ENCODE measurements at regions not wholly inside any gene's neighbourhood (a gene's known extent, or its start where the extent isn't known, plus 50 kb on each side); places are given as distances from the start of the nearest gene placed in this dataset.

GRCh38 chr14:84760489-84761126 lies 769.3 kb upstream of the FLRT2 start:
- no peaks in the 10 kb centered on the region for H3K4me1 ChIP-seq
- DNase-seq = no peak
- TF ChIP-seq POLR2A (IDR thresholded peaks at IDR 0.05) (no peak), CTCF (IDR thresholded peaks at IDR 0.05) (no peak)
- H3K27me3 ChIP-seq = no peaks in the 10 kb centered on the region
- H3K4me3 ChIP-seq = no peak overlapping the region
- H3K27ac ChIP-seq = no peak overlapping the region
- intact Hi-C loops (cut with DNase I) = no loop called here
- H3K9me3 ChIP-seq = peaks cover 0 to 23% (median 11%) of the 10 kb centered on the region in 12 donors
- 80 to 89% (median 86%) methylated on average over 5 of the region's 5 CpGs for WGBS, 4 donors
- no peak for ATAC-seq
- H3K36me3 ChIP-seq = no peaks in the 10 kb centered on the region

DNA sequence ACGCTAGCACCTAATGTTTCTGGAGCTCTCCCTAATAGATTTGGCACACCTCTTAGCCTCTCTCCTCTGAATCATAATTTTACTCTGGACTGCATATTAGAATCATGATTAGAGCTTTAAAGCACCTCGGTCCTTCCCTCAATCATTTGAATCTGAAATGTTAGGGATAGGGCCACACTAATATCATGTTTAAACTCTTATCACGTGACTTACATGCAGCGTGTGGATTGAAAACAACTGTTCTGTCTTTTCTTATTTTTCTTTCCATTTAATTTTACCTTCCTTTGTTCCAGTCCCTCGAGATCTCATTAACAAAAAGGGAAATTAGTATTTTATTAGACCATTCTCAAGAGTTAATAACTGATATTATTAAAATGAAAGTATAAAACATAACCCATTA lies 762.5 kb upstream of the FLRT2 start:
- H3K27ac ChIP-seq = no peak overlapping the region
- intact Hi-C loops (cut with DNase I) = no loop called here
- 90 to 92% (median 91%) methylated on average over 5 of the region's 5 CpGs for WGBS, 4 donors
- DNase-seq (no peak), ATAC-seq (no peak)
- H3K36me3 ChIP-seq = no peaks in the 10 kb centered on the region
- peaks cover 0 to 34% (median 14%) of the 10 kb centered on the region in 12 donors for H3K9me3 ChIP-seq
- no peak for TF ChIP-seq POLR2A (IDR thresholded peaks at IDR 0.05)
- H3K4me1 ChIP-seq = no peaks in the 10 kb centered on the region
- no peak overlapping the region for H3K4me3 ChIP-seq
- no peaks in the 10 kb centered on the region for H3K27me3 ChIP-seq

GRCh38 chr14:84770030-84770429 lies 759.9 kb upstream of the FLRT2 start:
- Histone ChIP-seq H3K4me3 (no peak overlapping the region), H3K4me1 (no peaks in the 10 kb centered on the region), H3K27ac (no peak overlapping the region), H3K36me3 (no peaks in the 10 kb centered on the region), H3K9me3 (peaks cover 0 to 25% (median 7%) of the 10 kb centered on the region in 12 donors), H3K27me3 (no peaks in the 10 kb centered on the region)
- ATAC-seq = no peak
- no peak for DNase-seq
- no peak for TF ChIP-seq POLR2A (IDR thresholded peaks at IDR 0.05)
- TF ChIP-seq CTCF (IDR thresholded peaks at IDR 0.05) = no peak
- 81 to 97% (median 93%) methylated on average over 1 of the region's 1 CpG for WGBS, 4 donors
- intact Hi-C loops (cut with DNase I) = no loop called here

DNA sequence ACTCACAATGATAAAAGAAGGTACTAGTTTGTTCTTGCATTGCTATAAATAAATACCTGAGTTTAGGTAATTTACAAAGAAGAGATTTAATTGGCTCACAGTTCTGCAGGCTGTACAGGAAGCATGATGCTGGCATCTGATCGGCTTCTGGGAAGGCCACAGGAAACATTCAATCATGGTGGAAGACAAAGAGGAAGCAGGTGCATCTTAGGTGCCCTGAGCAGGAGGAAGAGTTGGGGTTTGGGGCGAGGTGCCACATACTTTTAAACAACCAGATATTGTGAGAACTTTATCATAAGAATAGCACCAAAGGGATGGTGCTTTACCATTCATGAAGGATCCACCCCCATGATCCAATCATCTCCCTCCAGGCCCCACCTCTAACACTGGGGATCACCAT lies 752.6 kb upstream of the FLRT2 start:
- no peaks in the 10 kb centered on the region for H3K27me3 ChIP-seq
- DNase-seq (no peak), ATAC-seq (no peak)
- no peaks in the 10 kb centered on the region for H3K4me1 ChIP-seq
- H3K27ac ChIP-seq = no peak overlapping the region
- TF ChIP-seq POLR2A (IDR thresholded peaks at IDR 0.05) = no peak
- TF ChIP-seq CTCF (IDR thresholded peaks at IDR 0.05) = no peak
- no peaks in the 10 kb centered on the region for H3K36me3 ChIP-seq
- intact Hi-C loops (cut with DNase I) = no loop called here
- H3K9me3 ChIP-seq = peaks cover 0 to 8% (median 0%) of the 10 kb centered on the region in 12 donors
- H3K4me3 ChIP-seq = no peak overlapping the region
- WGBS, 4 donors = 70 to 78% (median 73%) methylated on average over 2 of the region's 2 CpGs

- 53 to 73% (median 59%) methylated on average over 1 of the region's 1 CpG for WGBS, 4 donors
- DNase-seq = no peak
- no peak overlapping the region for H3K27ac ChIP-seq
- intact Hi-C loops (cut with DNase I) = no loop called here
- H3K4me1 ChIP-seq = no peaks in the 10 kb centered on the region
- H3K36me3 ChIP-seq = no peaks in the 10 kb centered on the region
- H3K9me3 ChIP-seq = peaks cover 0 to 9% (median 0%) of the 10 kb centered on the region in 12 donors
- H3K4me3 ChIP-seq = no peak overlapping the region
- TF ChIP-seq CTCF (IDR thresholded peaks at IDR 0.05) = no peak
- no peak for TF ChIP-seq POLR2A (IDR thresholded peaks at IDR 0.05)
- ATAC-seq = no peak
- no peaks in the 10 kb centered on the region for H3K27me3 ChIP-seq
Measured at GRCh38 chr14:84782902-84783301, 747.0 kb upstream of the FLRT2 start.
